ENCODE measurements at regions not wholly inside any gene's neighbourhood (a gene's known extent, or its start where the extent isn't known, plus 50 kb on each side); places are given as distances from the start of the nearest gene placed in this dataset.

GRCh38 chr2:188811522-188811921 lies 162.7 kb upstream of the COL3A1 start:
- Histone ChIP-seq H3K4me1 (ENCODE audit: control insufficient read depth, insufficient read depth, low read length) (no peaks in the 10 kb centered on the region), H3K9me3 (ENCODE audit: control insufficient read depth, insufficient read depth, low read depth, low read length) (no peaks in the 10 kb centered on the region), H3K4me3 (ENCODE audit: low read depth, low read length) (no peak overlapping the region), H3K36me3 (ENCODE audit: control insufficient read depth in 2 of 2, insufficient read depth in 1 of 2, low read length in 2 of 2) (no peaks in the 10 kb centered on the region), H3K27ac (ENCODE audit: extremely low read depth, low read depth, low read length) (no peak overlapping the region)
- CTCF ChIA-PET = interaction anchor here (0.6 to 0.7 kb wide), 2 partner anchors 384 to 1236 kb away, joined by 3 read pairs; no protein-coding TSS in a partner anchor
- TF ChIP-seq REST (tag by site-specific recombination; IDR thresholded peaks at IDR 0.05) (no peak), ZNF211 (tag by site-specific recombination; IDR thresholded peaks at IDR 0.05; ENCODE audit: low read depth) (no peak), ZNF48 (tag by site-specific recombination; IDR thresholded peaks at IDR 0.05) (no peak), EGR2 (tag by site-specific recombination; IDR thresholded peaks at IDR 0.05; ENCODE audit: low read depth) (no peak), ZNF423 (tag by site-specific recombination; IDR thresholded peaks at IDR 0.05) (no peak), ZNF37A (tag by site-specific recombination; IDR thresholded peaks at IDR 0.05) (no peak), ZNF521 (tag by site-specific recombination; IDR thresholded peaks at IDR 0.05) (no peak), ZNF133 (tag by site-specific recombination; IDR thresholded peaks at IDR 0.05) (no peak), ZFP3 (tag by site-specific recombination; IDR thresholded peaks at IDR 0.05; ENCODE audit: low read depth) (no peak)
- TF ChIP-seq, protein P1, sequence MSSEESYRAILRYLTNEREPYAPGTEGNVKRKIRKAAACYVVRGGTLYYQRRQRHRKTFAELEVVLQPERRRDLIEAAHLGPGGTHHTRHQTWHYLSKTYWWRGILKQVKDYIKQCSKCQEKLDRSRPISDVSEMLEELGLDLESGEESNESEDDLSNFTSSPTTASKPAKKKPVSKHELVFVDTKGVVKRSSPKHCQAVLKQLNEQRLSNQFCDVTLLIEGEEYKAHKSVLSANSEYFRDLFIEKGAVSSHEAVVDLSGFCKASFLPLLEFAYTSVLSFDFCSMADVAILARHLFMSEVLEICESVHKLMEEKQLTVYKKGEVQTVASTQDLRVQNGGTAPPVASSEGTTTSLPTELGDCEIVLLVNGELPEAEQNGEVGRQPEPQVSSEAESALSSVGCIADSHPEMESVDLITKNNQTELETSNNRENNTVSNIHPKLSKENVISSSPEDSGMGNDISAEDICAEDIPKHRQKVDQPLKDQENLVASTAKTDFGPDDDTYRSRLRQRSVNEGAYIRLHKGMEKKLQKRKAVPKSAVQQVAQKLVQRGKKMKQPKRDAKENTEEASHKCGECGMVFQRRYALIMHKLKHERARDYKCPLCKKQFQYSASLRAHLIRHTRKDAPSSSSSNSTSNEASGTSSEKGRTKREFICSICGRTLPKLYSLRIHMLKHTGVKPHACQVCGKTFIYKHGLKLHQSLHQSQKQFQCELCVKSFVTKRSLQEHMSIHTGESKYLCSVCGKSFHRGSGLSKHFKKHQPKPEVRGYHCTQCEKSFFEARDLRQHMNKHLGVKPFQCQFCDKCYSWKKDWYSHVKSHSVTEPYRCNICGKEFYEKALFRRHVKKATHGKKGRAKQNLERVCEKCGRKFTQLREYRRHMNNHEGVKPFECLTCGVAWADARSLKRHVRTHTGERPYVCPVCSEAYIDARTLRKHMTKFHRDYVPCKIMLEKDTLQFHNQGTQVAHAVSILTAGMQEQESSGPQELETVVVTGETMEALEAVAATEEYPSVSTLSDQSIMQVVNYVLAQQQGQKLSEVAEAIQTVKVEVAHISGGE (tag by site-specific recombination; conservative IDR thresholded peaks at IDR 0.05; ENCODE audit: low read depth) = no peak
- TF ChIP-seq, protein P2, sequence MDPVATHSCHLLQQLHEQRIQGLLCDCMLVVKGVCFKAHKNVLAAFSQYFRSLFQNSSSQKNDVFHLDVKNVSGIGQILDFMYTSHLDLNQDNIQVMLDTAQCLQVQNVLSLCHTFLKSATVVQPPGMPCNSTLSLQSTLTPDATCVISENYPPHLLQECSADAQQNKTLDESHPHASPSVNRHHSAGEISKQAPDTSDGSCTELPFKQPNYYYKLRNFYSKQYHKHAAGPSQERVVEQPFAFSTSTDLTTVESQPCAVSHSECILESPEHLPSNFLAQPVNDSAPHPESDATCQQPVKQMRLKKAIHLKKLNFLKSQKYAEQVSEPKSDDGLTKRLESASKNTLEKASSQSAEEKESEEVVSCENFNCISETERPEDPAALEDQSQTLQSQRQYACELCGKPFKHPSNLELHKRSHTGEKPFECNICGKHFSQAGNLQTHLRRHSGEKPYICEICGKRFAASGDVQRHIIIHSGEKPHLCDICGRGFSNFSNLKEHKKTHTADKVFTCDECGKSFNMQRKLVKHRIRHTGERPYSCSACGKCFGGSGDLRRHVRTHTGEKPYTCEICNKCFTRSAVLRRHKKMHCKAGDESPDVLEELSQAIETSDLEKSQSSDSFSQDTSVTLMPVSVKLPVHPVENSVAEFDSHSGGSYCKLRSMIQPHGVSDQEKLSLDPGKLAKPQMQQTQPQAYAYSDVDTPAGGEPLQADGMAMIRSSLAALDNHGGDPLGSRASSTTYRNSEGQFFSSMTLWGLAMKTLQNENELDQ (tag by site-specific recombination; IDR thresholded peaks at IDR 0.05; ENCODE audit: low read depth) = no peak
- POLR2A ChIA-PET = interaction anchor here (0.6 kb wide), 1 partner anchor 644 kb away, joined by 3 read pairs; no protein-coding TSS in a partner anchor

GRCh38 chr2:188813315-188813714 lies 160.9 kb upstream of the COL3A1 start:
- POLR2A ChIA-PET = no interaction called here
- TF ChIP-seq ZNF37A (tag by site-specific recombination; IDR thresholded peaks at IDR 0.05) = no peak
- TF ChIP-seq ZNF121 (tag by site-specific recombination; IDR thresholded peaks at IDR 0.05) = no peak
- TF ChIP-seq ZNF585B (tag by site-specific recombination; IDR thresholded peaks at IDR 0.05) = no peak
- TF ChIP-seq SCRT1 (tag by site-specific recombination; IDR thresholded peaks at IDR 0.05; ENCODE audit: borderline replicate concordance) = no peak
- no peak for TF ChIP-seq TRIM28 (IDR thresholded peaks at IDR 0.05; ENCODE audit: borderline replicate concordance, low read length)
- TF ChIP-seq SETDB1 (IDR thresholded peaks at IDR 0.05; ENCODE audit: insufficient read length, low read length) = no peak
- TF ChIP-seq TCF7L2 (IDR thresholded peaks at IDR 0.05; ENCODE audit: borderline replicate concordance, low read depth, low read length) = no peak
- CTCF ChIA-PET = interaction anchor here (0.6 kb wide), 1 partner anchor 257 kb away, joined by 3 read pairs; no protein-coding TSS in a partner anchor
- Histone ChIP-seq H3K4me3 (ENCODE audit: low read depth, low read length) (no peak overlapping the region), H3K9me3 (ENCODE audit: control insufficient read depth, insufficient read depth, low read depth, low read length) (no peaks in the 10 kb centered on the region), H3K27ac (ENCODE audit: extremely low read depth, low read depth, low read length) (no peak overlapping the region), H3K36me3 (ENCODE audit: control insufficient read depth in 2 of 2, insufficient read depth in 1 of 2, low read length in 2 of 2) (no peaks in the 10 kb centered on the region), H3K4me1 (ENCODE audit: control insufficient read depth, insufficient read depth, low read length) (no peaks in the 10 kb centered on the region)
